ENCODE measurements at regions not wholly inside any gene's neighbourhood (a gene's known extent, or its start where the extent isn't known, plus 50 kb on each side); places are given as distances from the start of the nearest gene placed in this dataset.
A peak's percentile ranks its signal among the peaks of the same experiment; 100 is the strongest.

- no peak overlapping the region for H3K4me3 ChIP-seq (ENCODE audit: low read depth, low read length)
- H3K27me3 Mint-ChIP-seq (ENCODE audit: insufficient read depth, unreplicated experiment) = no peaks in the 10 kb centered on the region
- ChIA-PET CTCF (no interaction called here), POLR2A (no interaction called here)
- no TSS peak for BruUV-seq (replicated peaks)
- intact Hi-C loops (cut with micrococcal nuclease; ENCODE audit: unreplicated experiment) = loop anchor here (1.0 kb wide), 2 partner anchors 20 to 75 kb away; no protein-coding TSS in a partner anchor
- H3K27me3 ChIP-seq (replicated peaks; ENCODE audit: control insufficient read depth, insufficient read depth, low read length) = no peaks in the 10 kb centered on the region
- peaks cover 16% of the 10 kb centered on the region for H3K9me3 Mint-ChIP-seq (ENCODE audit: unreplicated experiment)
- no peaks in the 10 kb centered on the region for H3K36me3 ChIP-seq (ENCODE audit: control insufficient read depth, insufficient read depth, low read length)
- H3K36me3 Mint-ChIP-seq (ENCODE audit: insufficient read depth, unreplicated experiment) = peaks cover 7% of the 10 kb centered on the region
- H3K4me1 Mint-ChIP-seq (ENCODE audit: low read depth, unreplicated experiment) = peaks cover 31% of the 10 kb centered on the region
- DNase-seq = peak; percentile 60 to 64
- no peaks in the 10 kb centered on the region for H3K9me3 ChIP-seq
- no peak for TF ChIP-seq CTCF (IDR thresholded peaks at IDR 0.05; ENCODE audit: insufficient read depth in 1 of 2, low read depth in 1 of 2, low read length in 1 of 2, severe bottlenecking in 1 of 2, unreplicated experiment in 1 of 2)
- H3K27ac Mint-ChIP-seq (ENCODE audit: unreplicated experiment) = no peak overlapping the region
- peaks cover 38% of the 10 kb centered on the region for H3K4me1 ChIP-seq
- no peak overlapping the region for H3K4me3 Mint-ChIP-seq (ENCODE audit: unreplicated experiment)
Observed at GRCh38 chr5:17326600-17327037, 109.2 kb downstream of the BASP1 start.

- H3K4me3 ChIP-seq (ENCODE audit: low read depth, low read length) = no peak overlapping the region
- H3K27me3 ChIP-seq (replicated peaks; ENCODE audit: control insufficient read depth, insufficient read depth, low read length) = no peaks in the 10 kb centered on the region
- no peaks in the 10 kb centered on the region for H3K27me3 Mint-ChIP-seq (ENCODE audit: insufficient read depth, unreplicated experiment)
- no peak overlapping the region for H3K27ac Mint-ChIP-seq (ENCODE audit: unreplicated experiment)
- peaks cover 21% of the 10 kb centered on the region for H3K9me3 Mint-ChIP-seq (ENCODE audit: unreplicated experiment)
- intact Hi-C loops (cut with micrococcal nuclease; ENCODE audit: unreplicated experiment) = no loop called here
- DNase-seq = no peak
- H3K4me3 Mint-ChIP-seq (ENCODE audit: unreplicated experiment) = no peak overlapping the region
- H3K9me3 ChIP-seq = no peaks in the 10 kb centered on the region
- H3K4me1 Mint-ChIP-seq (ENCODE audit: low read depth, unreplicated experiment) = peaks cover 36% of the 10 kb centered on the region
- CTCF ChIA-PET = no interaction called here
- BruUV-seq (replicated peaks) = no TSS peak
- H3K4me1 ChIP-seq = peaks cover 38% of the 10 kb centered on the region
- no peak for TF ChIP-seq CTCF (IDR thresholded peaks at IDR 0.05; ENCODE audit: insufficient read depth in 1 of 2, low read depth in 1 of 2, low read length in 1 of 2, severe bottlenecking in 1 of 2, unreplicated experiment in 1 of 2)
- peaks cover 7% of the 10 kb centered on the region for H3K36me3 Mint-ChIP-seq (ENCODE audit: insufficient read depth, unreplicated experiment)
- no peaks in the 10 kb centered on the region for H3K36me3 ChIP-seq (ENCODE audit: control insufficient read depth, insufficient read depth, low read length)
- POLR2A ChIA-PET = interaction anchor here (0.6 kb wide), 1 partner anchor 110 kb away, joined by 6 read pairs; the partner anchor contains the start of gene BASP1
Observed at GRCh38 chr5:17327048-17327625, 109.7 kb downstream of the BASP1 start.

- DNase-seq = no peak
- no peak for TF ChIP-seq CTCF (IDR thresholded peaks at IDR 0.05; ENCODE audit: insufficient read depth in 1 of 2, low read depth in 1 of 2, low read length in 1 of 2, severe bottlenecking in 1 of 2, unreplicated experiment in 1 of 2)
- Mint-ChIP-seq H3K4me1 (ENCODE audit: low read depth, unreplicated experiment) (peaks cover 43% of the 10 kb centered on the region), H3K27ac (ENCODE audit: unreplicated experiment) (no peak overlapping the region), H3K36me3 (ENCODE audit: insufficient read depth, unreplicated experiment) (peaks cover 7% of the 10 kb centered on the region), H3K27me3 (ENCODE audit: insufficient read depth, unreplicated experiment) (no peaks in the 10 kb centered on the region), H3K9me3 (ENCODE audit: unreplicated experiment) (peaks cover 31% of the 10 kb centered on the region), H3K4me3 (ENCODE audit: unreplicated experiment) (peak overlapping the region; percentile 6)
- BruUV-seq (replicated peaks) = no TSS peak
- H3K27me3 ChIP-seq (replicated peaks; ENCODE audit: control insufficient read depth, insufficient read depth, low read length) = no peaks in the 10 kb centered on the region
- POLR2A ChIA-PET = no interaction called here
- intact Hi-C loops (cut with micrococcal nuclease; ENCODE audit: unreplicated experiment) = no loop called here
- H3K4me3 ChIP-seq (ENCODE audit: low read depth, low read length) = no peak overlapping the region
- CTCF ChIA-PET = no interaction called here
- no peaks in the 10 kb centered on the region for H3K36me3 ChIP-seq (ENCODE audit: control insufficient read depth, insufficient read depth, low read length)
- peaks cover 38% of the 10 kb centered on the region for H3K4me1 ChIP-seq
- no peaks in the 10 kb centered on the region; the same call in 1 of the 2 replicates for H3K9me3 ChIP-seq
Observed at GRCh38 chr5:17329571-17329970, 112.1 kb downstream of the BASP1 start.
